Epithelial cell of esophagus (primary cell): ENCODE measurements at regions not wholly inside any gene's neighbourhood (a gene's known extent, or its start where the extent isn't known, plus 50 kb on each side); places are given as distances from the start of the nearest gene placed in this dataset.

Experiments
- DNase-seq: peaks from one replicate; pipeline ENCODE4 v3.0.0; 2010; ENCODE audit warnings: low read depth
- H3K4me3 ChIP-seq: 2 replicates; pipeline ENCODE4 v1.5.1; 2011; ENCODE audit warnings: mild to moderate bottlenecking, low read length, control low read depth
- TF ChIP-seq, protein P1 (sequence below): IDR thresholded peaks from 2 replicates; pipeline ENCODE4 v1.5.1; 2011; ENCODE audit warnings: low read depth, mild to moderate bottlenecking, low read length, control low read depth, inconsistent platforms; ENCODE audit not compliant: insufficient read depth; ENCODE audit errors: missing control alignments

DNA sequence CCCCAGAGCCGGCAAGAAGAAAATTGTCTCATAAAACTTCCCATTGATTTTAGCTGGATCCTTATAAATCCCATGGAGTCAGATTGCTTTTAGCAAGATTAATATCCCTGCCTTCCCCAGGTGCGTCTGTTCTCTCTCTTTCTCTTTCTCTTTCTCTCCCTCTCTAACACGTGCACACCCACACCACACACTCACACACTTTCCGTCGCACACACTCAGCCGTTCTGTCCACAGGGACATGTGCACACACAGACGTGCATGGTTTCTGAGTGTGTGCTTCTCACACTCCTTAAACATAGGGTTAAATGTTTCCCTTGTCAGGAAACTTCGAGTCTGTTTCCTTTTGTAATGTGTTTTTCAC is 98.7 kb upstream of the NFIA start:
- H3K4me3 ChIP-seq: no peak overlapping the region
- no peak for DNase-seq
- TF ChIP-seq, protein P1, sequence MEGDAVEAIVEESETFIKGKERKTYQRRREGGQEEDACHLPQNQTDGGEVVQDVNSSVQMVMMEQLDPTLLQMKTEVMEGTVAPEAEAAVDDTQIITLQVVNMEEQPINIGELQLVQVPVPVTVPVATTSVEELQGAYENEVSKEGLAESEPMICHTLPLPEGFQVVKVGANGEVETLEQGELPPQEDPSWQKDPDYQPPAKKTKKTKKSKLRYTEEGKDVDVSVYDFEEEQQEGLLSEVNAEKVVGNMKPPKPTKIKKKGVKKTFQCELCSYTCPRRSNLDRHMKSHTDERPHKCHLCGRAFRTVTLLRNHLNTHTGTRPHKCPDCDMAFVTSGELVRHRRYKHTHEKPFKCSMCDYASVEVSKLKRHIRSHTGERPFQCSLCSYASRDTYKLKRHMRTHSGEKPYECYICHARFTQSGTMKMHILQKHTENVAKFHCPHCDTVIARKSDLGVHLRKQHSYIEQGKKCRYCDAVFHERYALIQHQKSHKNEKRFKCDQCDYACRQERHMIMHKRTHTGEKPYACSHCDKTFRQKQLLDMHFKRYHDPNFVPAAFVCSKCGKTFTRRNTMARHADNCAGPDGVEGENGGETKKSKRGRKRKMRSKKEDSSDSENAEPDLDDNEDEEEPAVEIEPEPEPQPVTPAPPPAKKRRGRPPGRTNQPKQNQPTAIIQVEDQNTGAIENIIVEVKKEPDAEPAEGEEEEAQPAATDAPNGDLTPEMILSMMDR: no peak

- TF ChIP-seq, protein P1: no peak
- H3K4me3 ChIP-seq: no peak overlapping the region
- no peak for DNase-seq
Observed at GRCh38 chr1:60982539-60982938, 99.8 kb upstream of the NFIA start.

DNA sequence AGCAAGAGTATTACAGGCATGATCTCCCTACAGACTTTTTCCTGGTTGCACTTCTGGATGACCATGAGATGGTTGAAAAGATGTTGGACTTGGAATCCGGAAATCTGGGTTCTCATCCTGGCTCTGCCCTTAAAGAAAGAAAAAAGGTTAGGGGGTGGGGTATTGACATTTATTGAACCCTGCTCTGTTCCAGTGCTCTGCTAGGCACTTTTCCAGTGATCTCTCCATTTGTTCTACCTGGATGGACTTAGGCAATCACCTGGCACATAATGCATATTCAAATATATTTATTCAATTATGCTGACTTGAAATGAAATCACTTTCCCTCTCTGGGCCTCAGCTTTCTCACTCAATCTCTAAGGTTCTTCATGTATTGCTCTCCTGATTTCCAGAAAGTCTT is 101.0 kb upstream of the NFIA start:
- no peak overlapping the region for H3K4me3 ChIP-seq
- no peak for DNase-seq
- TF ChIP-seq, protein P1: no peak

GRCh38 chr1:60978421-60979357 is 103.7 kb upstream of the NFIA start:
- DNase-seq: peak; percentile 74
- H3K4me3 ChIP-seq: no peak overlapping the region
- TF ChIP-seq, protein P1: peak; percentile 95

GRCh38 chr1:60977661-60978060 is 104.7 kb upstream of the NFIA start:
- H3K4me3 ChIP-seq: no peak overlapping the region
- no peak for DNase-seq
- TF ChIP-seq, protein P1: no peak

DNA sequence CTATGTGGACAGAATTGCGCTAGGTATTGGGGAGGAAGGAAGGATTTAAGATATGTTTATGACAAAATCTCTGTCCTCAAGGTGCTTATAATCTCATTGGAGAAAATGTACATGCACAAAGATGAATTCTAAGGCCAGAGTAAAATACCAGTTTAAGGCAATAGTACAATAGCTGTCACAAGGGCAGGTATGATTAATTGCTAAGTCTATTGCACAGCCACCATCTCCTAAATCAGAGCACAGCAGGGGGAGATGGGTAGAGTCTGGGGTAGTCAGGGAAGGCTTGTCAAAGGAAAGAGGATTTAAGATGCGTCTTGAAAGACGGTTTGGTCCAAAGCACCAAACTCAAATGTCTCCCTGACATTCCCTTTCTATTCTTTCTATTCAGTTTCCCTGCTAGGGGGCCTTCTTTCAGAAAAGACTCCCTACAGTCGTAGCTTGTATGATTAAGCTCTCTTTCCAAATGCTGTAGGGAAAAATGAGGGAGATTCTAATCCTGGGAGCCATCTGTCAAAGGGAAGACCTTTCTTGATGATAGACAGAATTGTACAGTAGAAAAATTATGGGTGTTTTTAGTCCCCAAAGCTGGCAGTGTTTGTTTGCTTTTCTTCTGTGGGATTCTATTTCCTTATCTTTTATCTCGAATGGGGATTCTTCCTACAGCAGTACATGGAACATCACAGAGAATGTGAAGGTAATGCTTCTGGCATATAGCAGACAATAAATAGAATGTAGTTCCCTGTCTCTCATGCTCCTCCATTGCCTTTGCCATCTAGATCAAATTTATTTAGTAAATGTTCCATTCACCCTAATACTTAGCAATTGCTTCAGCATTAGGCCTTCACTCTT is 107.6 kb upstream of the NFIA start:
- no peak for DNase-seq
- TF ChIP-seq, protein P1: no peak
- H3K4me3 ChIP-seq: no peak overlapping the region
